GM18507 (cell line): ENCODE measurements at regions not wholly inside any gene's neighbourhood (a gene's known extent, or its start where the extent isn't known, plus 50 kb on each side); places are given as distances from the start of the nearest gene placed in this dataset.
A peak's percentile ranks its signal among the peaks of the same experiment; 100 is the strongest.
"Not testable (repeated sequence)": the region's sequence is repeated elsewhere in the genome, so short reads cannot be mapped to it uniquely, and the experiment has no call there.

ENCODE experiments used
- DNase-seq: peaks from one replicate; pipeline ENCODE4 v3.0.0; 2011; ENCODE audit warnings: low read depth; ENCODE audit not compliant: insufficient read length; ENCODE audit errors: extremely low spot score
- FAIRE-seq: peaks from 2 replicates; lab custom pipeline; 2011; peaks lifted over from hg19 to GRCh38; lab: Jason Lieb, UNC

GRCh38 chr7:65699715-65700356 lies 173.0 kb upstream of the VKORC1L1 start:
- not testable (repeated sequence) for FAIRE-seq

GRCh38 chr7:65719123-65719798 lies 153.6 kb upstream of the VKORC1L1 start:
- FAIRE-seq, DNase-seq: not testable (repeated sequence)

More at GRCh38 chr7:65699715-65700356, 173.0 kb upstream of the VKORC1L1 start:
- DNase-seq = not testable (repeated sequence)

DNA sequence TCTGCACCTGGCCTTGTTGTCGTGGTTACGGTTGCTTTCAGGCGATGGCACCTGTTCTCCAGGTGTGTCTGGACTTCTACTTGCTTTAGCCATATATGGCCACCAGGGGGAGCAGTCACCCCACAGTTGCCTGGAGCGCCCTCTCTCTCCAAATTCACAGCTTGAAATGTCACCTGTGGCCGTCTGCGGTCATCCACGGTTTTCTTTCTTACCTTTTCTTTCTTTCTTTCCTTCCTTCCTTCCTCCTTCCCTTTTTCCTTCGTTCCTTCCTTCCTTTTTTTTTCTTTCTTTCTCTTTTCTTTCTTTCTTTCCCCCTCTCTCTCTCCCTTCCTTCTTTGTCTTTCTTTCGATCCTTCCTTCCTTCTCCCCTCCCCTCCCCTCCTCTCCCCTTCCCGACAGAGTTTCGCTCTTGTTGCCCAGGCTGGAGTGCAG lies 150.5 kb upstream of the VKORC1L1 start:
- peak; percentile 70 for FAIRE-seq
- peak; percentile 38 for DNase-seq

DNA sequence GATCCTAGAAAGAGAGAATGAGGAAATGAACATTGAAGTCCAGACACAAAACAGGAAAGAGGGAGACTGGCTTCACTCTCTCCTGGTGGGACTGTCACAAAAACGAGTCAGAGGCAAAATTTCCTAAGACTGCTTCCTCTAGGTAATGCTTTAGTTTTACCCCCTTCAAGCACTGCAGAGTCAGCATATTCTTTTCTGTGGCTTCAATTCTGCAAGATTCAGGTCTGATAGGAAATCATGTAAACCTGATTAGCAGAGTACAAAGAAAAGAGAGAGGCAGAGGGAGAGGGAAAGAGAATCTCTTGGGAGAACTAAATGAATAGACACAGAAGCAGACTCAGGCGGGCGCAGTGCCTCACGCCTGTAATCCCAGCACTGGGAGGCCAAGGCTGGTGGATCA lies 145.7 kb upstream of the VKORC1L1 start:
- FAIRE-seq, DNase-seq: not testable (repeated sequence)

DNA sequence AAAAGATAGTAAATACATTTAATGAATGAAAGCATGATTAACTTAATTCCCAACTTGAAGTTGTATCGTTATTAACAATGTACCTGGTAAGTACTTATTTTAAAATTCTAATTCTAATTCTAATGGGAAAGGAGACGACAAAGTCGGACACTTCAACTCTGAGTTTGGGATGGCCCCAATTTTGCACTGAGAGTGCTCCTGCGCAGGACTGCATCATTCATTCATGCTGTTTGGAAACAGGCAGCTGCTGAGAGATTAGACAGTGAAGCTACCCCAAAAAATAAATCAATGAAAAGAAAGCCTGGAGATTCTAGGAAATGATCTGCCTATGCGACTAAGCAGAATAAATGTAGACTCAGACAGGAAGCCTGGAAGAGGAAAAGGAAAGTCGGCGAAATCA lies 141.7 kb upstream of the VKORC1L1 start:
- DNase-seq (no peak), FAIRE-seq (no peak)

DNA sequence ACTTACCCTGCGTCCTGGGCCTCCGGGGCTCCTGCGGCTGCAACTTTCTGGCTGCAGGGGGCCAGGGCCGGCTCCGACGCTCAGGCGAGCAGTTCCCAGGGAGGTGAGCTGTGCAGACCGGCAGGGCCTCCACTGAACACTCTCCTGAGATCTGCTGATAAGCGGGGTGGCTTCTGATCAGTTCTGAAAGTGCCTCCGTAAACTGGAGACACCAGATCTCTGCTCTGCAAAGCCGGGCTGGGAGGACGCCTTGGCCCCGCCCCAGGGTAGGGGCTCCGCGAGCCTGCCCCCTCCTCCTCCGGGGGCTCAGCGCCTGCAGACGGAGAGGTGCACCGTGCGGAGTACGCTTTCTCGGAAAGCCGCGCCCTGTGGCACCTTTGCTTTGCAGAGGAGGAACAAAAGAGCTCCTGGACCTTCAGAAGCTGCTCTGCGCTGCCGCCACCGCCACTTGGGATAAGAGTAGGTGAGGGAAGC lies 141.3 kb upstream of the VKORC1L1 start:
- FAIRE-seq = no peak

DNA sequence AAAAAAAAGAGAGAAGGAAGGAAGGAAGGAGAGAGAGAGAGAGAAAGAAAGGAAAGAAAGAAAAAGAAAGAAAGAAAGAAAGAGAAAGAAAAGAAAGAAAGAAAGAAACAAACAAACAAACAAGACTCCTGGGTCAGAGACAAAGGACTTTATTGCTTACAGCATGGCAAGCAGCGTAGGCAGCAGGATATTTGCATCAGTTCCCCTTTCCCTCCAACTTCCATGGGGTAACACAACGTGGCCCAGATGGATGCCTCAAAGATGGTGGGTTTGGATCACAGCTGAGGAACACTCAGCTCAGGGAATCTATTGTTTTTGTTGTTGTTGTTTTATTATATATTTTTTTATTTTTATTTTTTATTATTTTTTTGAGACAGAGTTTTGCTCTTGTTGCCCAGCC lies 128.5 kb upstream of the VKORC1L1 start:
- FAIRE-seq (no peak), DNase-seq (no peak)

More for the DNA sequence above, 141.3 kb upstream of the VKORC1L1 start:
- no peak for DNase-seq

GRCh38 chr7:65746398-65746669 lies 126.5 kb upstream of the VKORC1L1 start:
- FAIRE-seq (no peak), DNase-seq (no peak)

GRCh38 chr7:65749039-65749438 lies 123.8 kb upstream of the VKORC1L1 start:
- FAIRE-seq = no peak
- DNase-seq = no peak

- FAIRE-seq (no peak), DNase-seq (no peak)
Observed at GRCh38 chr7:65749518-65749917, 123.4 kb upstream of the VKORC1L1 start.

GRCh38 chr7:65750511-65751344 lies 122.1 kb upstream of the VKORC1L1 start:
- DNase-seq = peak; percentile 89
- peak; percentile 83 for FAIRE-seq

- FAIRE-seq = not testable (repeated sequence)
Observed at GRCh38 chr7:65754070-65754469, 118.8 kb upstream of the VKORC1L1 start.

DNA sequence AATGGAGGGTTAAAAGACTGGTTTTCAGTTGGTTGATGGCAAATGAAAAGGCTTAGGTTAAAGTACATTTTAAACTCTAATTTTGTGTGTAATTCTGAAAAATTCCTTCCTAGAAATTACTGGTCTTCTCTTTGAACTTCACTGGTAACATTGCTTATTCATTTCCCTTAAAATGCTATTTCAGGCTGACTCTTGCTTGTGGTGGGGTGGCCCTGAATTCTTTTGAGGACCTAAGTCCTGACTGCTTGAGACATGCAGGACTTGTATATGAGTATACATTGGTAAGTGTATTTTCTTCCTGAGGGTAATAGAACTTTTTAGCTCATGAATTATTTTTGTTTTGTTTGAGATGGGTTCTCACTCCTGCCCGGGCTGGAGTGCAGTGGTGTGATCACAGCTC lies 113.9 kb upstream of the VKORC1L1 start:
- not testable (repeated sequence) for DNase-seq, FAIRE-seq

More at GRCh38 chr7:65754070-65754469, 118.8 kb upstream of the VKORC1L1 start:
- DNase-seq = not testable (repeated sequence)

DNA sequence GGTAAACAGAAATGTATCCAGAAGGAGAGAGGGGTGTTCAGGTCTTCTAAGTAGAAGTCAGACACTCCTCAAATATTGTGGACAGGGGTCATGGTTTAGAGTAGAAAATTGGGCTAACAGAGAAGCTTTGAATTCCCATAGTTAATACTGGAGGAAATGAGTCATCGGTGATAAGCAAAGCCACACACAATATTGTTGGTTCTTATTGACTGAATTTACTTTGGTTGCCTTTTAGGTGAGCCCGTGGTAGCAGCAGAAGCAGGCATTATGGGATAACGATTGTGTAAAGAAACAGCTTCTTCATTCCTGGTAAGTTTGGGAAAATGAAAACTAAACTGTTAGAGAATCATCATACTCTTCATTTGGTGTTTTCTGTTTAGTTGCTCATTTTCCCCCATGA lies 110.2 kb upstream of the VKORC1L1 start:
- not testable (repeated sequence) for DNase-seq, FAIRE-seq

- FAIRE-seq, DNase-seq: not testable (repeated sequence)
Observed at GRCh38 chr7:65763114-65763513, 109.8 kb upstream of the VKORC1L1 start.

- DNase-seq (peak; percentile 71), FAIRE-seq (peak; percentile 93)
Observed at GRCh38 chr7:65770473-65771225, 102.2 kb upstream of the VKORC1L1 start.

- FAIRE-seq = not testable (repeated sequence)
Observed at GRCh38 chr7:65771226-65771569, 101.7 kb upstream of the VKORC1L1 start.

GRCh38 chr7:65776677-65777076 lies 96.2 kb upstream of the VKORC1L1 start:
- not testable (repeated sequence) for DNase-seq, FAIRE-seq

More at GRCh38 chr7:65771226-65771569, 101.7 kb upstream of the VKORC1L1 start:
- not testable (repeated sequence) for DNase-seq

- DNase-seq, FAIRE-seq: not testable (repeated sequence)
Observed at GRCh38 chr7:65789943-65790342, 82.9 kb upstream of the VKORC1L1 start.
